ENCODE measurements at regions not wholly inside any gene's neighbourhood (a gene's known extent, or its start where the extent isn't known, plus 50 kb on each side); places are given as distances from the start of the nearest gene placed in this dataset.

- WGBS, 2 donors = 100% methylated on average over 1 of the region's 1 CpG
- TF ChIP-seq POLR2A (IDR thresholded peaks at IDR 0.05) = no peak
- TF ChIP-seq CTCF (IDR thresholded peaks at IDR 0.05) = no peak
- H3K4me1 ChIP-seq = no peaks in the 10 kb centered on the region
- H3K27ac ChIP-seq = no peak overlapping the region
- no peak overlapping the region for H3K4me3 ChIP-seq (replicated peaks in 1 of 3)
- H3K36me3 ChIP-seq = no peaks in the 10 kb centered on the region
- intact Hi-C loops (cut with DNase I) = no loop called here
- H3K27me3 ChIP-seq = no peaks in the 10 kb centered on the region
- no peaks in the 10 kb centered on the region for H3K9me3 ChIP-seq
- no peak for DNase-seq
Observed at GRCh38 chr14:44412858-44413569, 94.1 kb downstream of the FSCB start.

DNA sequence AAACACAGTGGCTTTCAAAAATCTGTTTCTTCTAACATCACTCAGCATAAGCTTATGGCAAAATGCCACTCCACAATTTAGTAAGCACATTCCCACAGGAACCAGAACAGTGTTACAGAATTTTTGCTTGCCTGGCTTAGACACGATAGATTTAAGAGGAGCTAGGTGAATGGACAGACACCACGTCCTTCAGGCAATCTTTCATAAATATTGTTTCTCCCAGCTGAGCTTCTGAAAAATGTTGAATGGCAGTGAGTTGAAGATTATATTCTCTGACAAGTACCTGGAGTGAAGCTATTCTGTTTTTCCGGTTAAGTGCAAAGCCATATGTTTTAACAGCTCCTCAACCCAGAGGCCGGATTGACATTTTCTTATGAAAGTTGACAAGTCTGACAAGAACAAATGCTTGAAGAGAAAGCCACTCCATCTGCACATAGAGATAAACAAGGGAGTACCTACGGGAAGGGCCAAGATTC lies 102.0 kb downstream of the FSCB start:
- TF ChIP-seq POLR2A (IDR thresholded peaks at IDR 0.05) = no peak
- TF ChIP-seq CTCF (IDR thresholded peaks at IDR 0.05) = no peak
- Histone ChIP-seq H3K4me3 (replicated peaks in 1 of 3) (no peak overlapping the region), H3K9me3 (no peaks in the 10 kb centered on the region), H3K4me1 (no peaks in the 10 kb centered on the region), H3K27ac (no peak overlapping the region), H3K36me3 (no peaks in the 10 kb centered on the region), H3K27me3 (no peaks in the 10 kb centered on the region)
- 66 to 70% methylated on average over 5 of the region's 5 CpGs for WGBS, 2 donors
- intact Hi-C loops (cut with DNase I) = no loop called here
- DNase-seq = no peak

DNA sequence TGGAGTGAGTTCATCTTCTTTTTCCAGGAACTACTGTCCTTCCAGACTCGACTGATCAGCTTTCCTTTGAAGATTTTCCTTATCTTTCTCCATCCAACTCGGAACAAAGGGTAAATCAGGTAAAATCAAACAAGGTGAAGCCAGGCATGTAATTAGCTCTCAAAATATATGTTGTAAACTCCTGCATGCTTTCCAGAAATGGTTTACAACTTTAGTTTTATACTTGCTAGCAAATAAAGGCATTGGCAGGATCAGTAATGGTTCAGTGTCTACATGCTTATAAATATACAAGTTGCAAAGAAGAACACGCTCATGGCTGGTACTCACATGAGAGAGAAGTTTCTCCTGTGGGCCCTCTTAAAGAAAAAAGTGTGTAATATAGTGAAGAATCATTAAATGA lies 102.5 kb downstream of the FSCB start:
- Histone ChIP-seq H3K4me1 (no peaks in the 10 kb centered on the region), H3K4me3 (replicated peaks in 1 of 3) (no peak overlapping the region), H3K36me3 (no peaks in the 10 kb centered on the region), H3K27ac (no peak overlapping the region), H3K9me3 (no peaks in the 10 kb centered on the region), H3K27me3 (no peaks in the 10 kb centered on the region)
- TF ChIP-seq CTCF (IDR thresholded peaks at IDR 0.05) (no peak), POLR2A (IDR thresholded peaks at IDR 0.05) (no peak)
- no peak for DNase-seq
- intact Hi-C loops (cut with DNase I) = no loop called here
- 81 to 82% methylated on average over 3 of the region's 3 CpGs for WGBS, 2 donors

DNA sequence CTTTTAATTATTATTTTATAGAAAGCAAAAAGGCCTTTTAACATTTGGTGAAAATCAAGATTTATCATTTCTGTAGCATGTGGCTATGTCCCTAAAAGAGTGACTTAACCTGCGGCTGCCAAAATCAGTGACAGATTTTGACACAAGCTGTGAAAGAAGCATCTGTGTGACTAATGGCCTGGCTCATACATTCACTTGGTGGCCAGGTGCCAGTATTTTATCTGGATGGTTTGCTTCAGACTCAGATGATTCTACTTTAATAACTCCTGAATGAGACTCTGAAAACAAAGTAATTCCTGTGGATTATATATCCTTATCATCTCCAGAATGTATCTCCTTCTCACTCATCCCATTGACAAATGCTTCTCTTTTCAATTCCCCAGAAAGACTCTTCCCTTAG lies 103.0 kb downstream of the FSCB start:
- Histone ChIP-seq H3K9me3 (no peaks in the 10 kb centered on the region), H3K27ac (no peak overlapping the region), H3K4me3 (replicated peaks in 1 of 3) (no peak overlapping the region), H3K36me3 (no peaks in the 10 kb centered on the region), H3K27me3 (no peaks in the 10 kb centered on the region), H3K4me1 (no peaks in the 10 kb centered on the region)
- intact Hi-C loops (cut with DNase I) = no loop called here
- peak; percentile 26 to 34 for DNase-seq
- TF ChIP-seq CTCF (IDR thresholded peaks at IDR 0.05) (no peak), POLR2A (IDR thresholded peaks at IDR 0.05) (no peak)
- WGBS, 2 donors = 74 to 85% methylated on average over 1 of the region's 1 CpG

DNA sequence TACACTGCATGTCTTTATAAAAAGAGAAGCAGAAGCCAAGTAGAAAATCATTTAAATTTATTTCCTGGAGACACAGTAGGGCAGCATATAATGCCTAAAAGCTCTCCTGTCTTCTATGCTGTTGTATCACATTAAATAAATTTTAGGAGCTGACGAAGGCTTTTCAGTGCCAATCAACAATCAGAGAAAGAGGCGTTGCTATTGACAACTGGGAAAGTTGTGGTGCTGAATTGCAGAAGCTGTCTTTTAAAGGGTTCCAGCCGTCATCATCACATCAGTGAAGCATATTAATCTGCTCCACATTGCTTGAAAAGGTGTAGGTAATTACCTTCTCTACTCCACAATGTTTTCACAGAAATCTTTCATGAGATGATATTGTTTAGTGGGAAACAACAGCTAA lies 103.9 kb downstream of the FSCB start:
- Histone ChIP-seq H3K4me1 (no peaks in the 10 kb centered on the region), H3K9me3 (no peaks in the 10 kb centered on the region), H3K27ac (no peak overlapping the region), H3K36me3 (no peaks in the 10 kb centered on the region), H3K27me3 (no peaks in the 10 kb centered on the region), H3K4me3 (replicated peaks in 1 of 3) (no peak overlapping the region)
- no peak for TF ChIP-seq CTCF (IDR thresholded peaks at IDR 0.05)
- TF ChIP-seq POLR2A (IDR thresholded peaks at IDR 0.05) = no peak
- no peak for DNase-seq
- 89 to 92% methylated on average over 3 of the region's 3 CpGs for WGBS, 2 donors
- intact Hi-C loops (cut with DNase I) = no loop called here

Measured in thyroid gland (tissue), 4 donors.